Endothelial cell of umbilical vein (primary cell): ENCODE measurements at regions not wholly inside any gene's neighbourhood (a gene's known extent, or its start where the extent isn't known, plus 50 kb on each side); places are given as distances from the start of the nearest gene placed in this dataset.

Source experiments
- POLR2A ChIP-seq: IDR thresholded peaks from 2 replicates; pipeline ENCODE4 v1.6.1; 2012; ENCODE audit warnings: low read depth, mild to moderate bottlenecking, control low read depth, low read length
- TF ChIP-seq, protein P1 (sequence below), 2 donors: IDR thresholded peaks; 1 replicate in 1 of 2; 2 replicates in 1 of 2; pipeline ENCODE4 v1.5.1; 2011; ENCODE audit warnings: low read length in 2 of 2, mild to moderate bottlenecking in 2 of 2, moderate library complexity in 2 of 2, control low read depth in 1 of 2, inconsistent platforms in 1 of 2, low read depth in 1 of 2; ENCODE audit not compliant: insufficient read depth in 1 of 2; ENCODE audit errors: extremely low read depth in 1 of 2

DNA sequence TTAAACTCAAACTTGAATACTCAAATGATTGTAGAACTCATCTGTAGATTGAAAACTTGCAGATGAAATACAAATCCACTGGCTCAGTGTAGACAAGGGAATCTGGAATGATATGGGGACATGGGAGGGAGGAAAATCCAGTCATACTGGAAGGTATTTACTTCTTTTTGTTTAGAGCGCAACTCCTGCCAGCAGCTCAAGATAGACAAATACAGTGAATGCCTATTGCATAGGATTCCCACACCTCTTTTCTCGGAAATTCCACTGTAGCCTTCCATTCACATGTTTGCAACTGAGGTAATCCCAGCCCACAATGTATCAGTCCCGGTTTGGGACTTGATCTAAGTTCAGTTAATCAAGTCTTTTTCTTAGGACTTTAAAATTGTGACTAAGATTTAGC is 311.2 kb downstream of the PTPRC start:
- TF ChIP-seq, protein P1, sequence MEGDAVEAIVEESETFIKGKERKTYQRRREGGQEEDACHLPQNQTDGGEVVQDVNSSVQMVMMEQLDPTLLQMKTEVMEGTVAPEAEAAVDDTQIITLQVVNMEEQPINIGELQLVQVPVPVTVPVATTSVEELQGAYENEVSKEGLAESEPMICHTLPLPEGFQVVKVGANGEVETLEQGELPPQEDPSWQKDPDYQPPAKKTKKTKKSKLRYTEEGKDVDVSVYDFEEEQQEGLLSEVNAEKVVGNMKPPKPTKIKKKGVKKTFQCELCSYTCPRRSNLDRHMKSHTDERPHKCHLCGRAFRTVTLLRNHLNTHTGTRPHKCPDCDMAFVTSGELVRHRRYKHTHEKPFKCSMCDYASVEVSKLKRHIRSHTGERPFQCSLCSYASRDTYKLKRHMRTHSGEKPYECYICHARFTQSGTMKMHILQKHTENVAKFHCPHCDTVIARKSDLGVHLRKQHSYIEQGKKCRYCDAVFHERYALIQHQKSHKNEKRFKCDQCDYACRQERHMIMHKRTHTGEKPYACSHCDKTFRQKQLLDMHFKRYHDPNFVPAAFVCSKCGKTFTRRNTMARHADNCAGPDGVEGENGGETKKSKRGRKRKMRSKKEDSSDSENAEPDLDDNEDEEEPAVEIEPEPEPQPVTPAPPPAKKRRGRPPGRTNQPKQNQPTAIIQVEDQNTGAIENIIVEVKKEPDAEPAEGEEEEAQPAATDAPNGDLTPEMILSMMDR (IDR thresholded peaks at IDR 0.05; ENCODE audit: extremely low read depth in 1 of 2, insufficient read depth in 1 of 2, low read depth in 1 of 2, low read length in 2 of 2): no peak
- no peak for TF ChIP-seq POLR2A
